ENCODE measurements at regions not wholly inside any gene's neighbourhood (a gene's known extent, or its start where the extent isn't known, plus 50 kb on each side); places are given as distances from the start of the nearest gene placed in this dataset.

- Histone ChIP-seq H3K18ac (ENCODE audit: insufficient read length, low read depth, low read length) (peak overlapping the region; percentile 52), H2AK5ac (ENCODE audit: insufficient read length, low read length) (no peak overlapping the region), H3K4me1 (ENCODE audit: insufficient read depth, low read length) (peaks cover 11% of the 10 kb centered on the region; the same call in 1 of the 2 replicates), H4K20me1 (ENCODE audit: control insufficient read depth, insufficient read depth, insufficient read length) (peaks cover 4% of the 10 kb centered on the region), H3K79me2 (ENCODE audit: insufficient read depth, low read length) (no peaks in the 10 kb centered on the region), H3K9ac (ENCODE audit: extremely low read depth, insufficient read length, low read length) (no peak overlapping the region), H3K27ac (ENCODE audit: insufficient read length, low read depth, low read length) (peak overlapping the region; percentile 94), H3K4ac (ENCODE audit: low read depth, low read length) (no peak overlapping the region), H3K79me1 (ENCODE audit: insufficient read depth, low read depth, low read length, poor library complexity, severe bottlenecking) (no peaks in the 10 kb centered on the region), H4K91ac (ENCODE audit: insufficient read length, low read depth, low read length) (no peak overlapping the region), H2BK20ac (ENCODE audit: low read depth, low read length, poor library complexity, severe bottlenecking) (no peak overlapping the region), H3K4me2 (ENCODE audit: insufficient read depth, insufficient read length, low read length) (no peak overlapping the region), H3K23me2 (ENCODE audit: insufficient read length, low read depth, low read length, poor library complexity, severe bottlenecking) (no peaks in the 10 kb centered on the region), H3K9me3 (ENCODE audit: control insufficient read depth, low read depth, low read length) (no peaks in the 10 kb centered on the region), H2BK15ac (ENCODE audit: low read depth, low read length) (no peak overlapping the region), H2BK5ac (ENCODE audit: insufficient read length, low read length) (peak overlapping the region; percentile 83), H4K8ac (replicated peaks; ENCODE audit: insufficient read length, low read depth, low read length) (no peak overlapping the region), H3K23ac (ENCODE audit: insufficient read length, low read depth, low read length) (no peak overlapping the region), H4K5ac (ENCODE audit: insufficient read length, low read depth, low read length) (no peak overlapping the region), H3K27me3 (ENCODE audit: insufficient read depth, low read length) (no peaks in the 10 kb centered on the region), H3K14ac (ENCODE audit: insufficient read depth, low read length) (no peak overlapping the region), H2AFZ (ENCODE audit: low read length) (no peak overlapping the region), H2BK12ac (ENCODE audit: insufficient read length, low read depth, low read length) (peak overlapping the region; percentile 74), H2BK120ac (ENCODE audit: low read depth, low read length, poor library complexity, severe bottlenecking) (no peak overlapping the region), H3K56ac (ENCODE audit: insufficient read length, low read depth, low read length) (no peak overlapping the region), H3T11ph (ENCODE audit: low read length) (no peak overlapping the region)
- H3K4me1 Mint-ChIP-seq: peaks cover 29% of the 10 kb centered on the region in 2 experiments
- DNase-seq: peak; percentile 60
- peak overlapping the region; percentile 54 to 95 (median 81) for H3K27ac Mint-ChIP-seq
- TF ChIP-seq CTCF (conservative IDR thresholded peaks at IDR 0.05): no peak
- H3K9me3 Mint-ChIP-seq: peaks cover 4 to 6% of the 10 kb centered on the region in 2 experiments; a peak in 3 of 5 replicates
- WGBS (ENCODE audit: extremely low coverage, insufficient read length, low lambda C conversion rate): no CpG with 5 or more reads among the region's 5 CpGs
- H3K27me3 Mint-ChIP-seq (ENCODE audit: low read depth): no peaks in the 10 kb centered on the region
- H3K36me3 Mint-ChIP-seq (ENCODE audit: insufficient read depth in 1 of 3, low read depth in 3 of 3): peaks cover 0 to 15% (median 11%) of the 10 kb centered on the region in 3 experiments; a peak in 5 of 7 replicates
- no peak overlapping the region; a peak in 1 of 5 replicates for H3K4me3 Mint-ChIP-seq
Observed at GRCh38 chr10:53022611-53023088, 250.1 kb upstream of the MBL2 start.
